ENCODE measurements at regions not wholly inside any gene's neighbourhood (a gene's known extent, or its start where the extent isn't known, plus 50 kb on each side); places are given as distances from the start of the nearest gene placed in this dataset.

GRCh38 chr12:107247650-107248049, 154.3 kb upstream of the CRY1 start:
- TF ChIP-seq FOXP2 (optimal IDR thresholded peaks at IDR 0.05; ENCODE audit: borderline replicate concordance, extremely low read depth, extremely low read length, insufficient read depth): no peak
- TF ChIP-seq POLR2AphosphoS5 (IDR thresholded peaks at IDR 0.05; ENCODE audit: low read depth, low read length): no peak
- no peak for TF ChIP-seq TAF1 (IDR thresholded peaks at IDR 0.05; ENCODE audit: borderline replicate concordance, insufficient read depth, low read length)
- no peak for TF ChIP-seq SIN3A (IDR thresholded peaks at IDR 0.05; ENCODE audit: borderline replicate concordance, insufficient read depth, low read length)
- TF ChIP-seq, protein P1, sequence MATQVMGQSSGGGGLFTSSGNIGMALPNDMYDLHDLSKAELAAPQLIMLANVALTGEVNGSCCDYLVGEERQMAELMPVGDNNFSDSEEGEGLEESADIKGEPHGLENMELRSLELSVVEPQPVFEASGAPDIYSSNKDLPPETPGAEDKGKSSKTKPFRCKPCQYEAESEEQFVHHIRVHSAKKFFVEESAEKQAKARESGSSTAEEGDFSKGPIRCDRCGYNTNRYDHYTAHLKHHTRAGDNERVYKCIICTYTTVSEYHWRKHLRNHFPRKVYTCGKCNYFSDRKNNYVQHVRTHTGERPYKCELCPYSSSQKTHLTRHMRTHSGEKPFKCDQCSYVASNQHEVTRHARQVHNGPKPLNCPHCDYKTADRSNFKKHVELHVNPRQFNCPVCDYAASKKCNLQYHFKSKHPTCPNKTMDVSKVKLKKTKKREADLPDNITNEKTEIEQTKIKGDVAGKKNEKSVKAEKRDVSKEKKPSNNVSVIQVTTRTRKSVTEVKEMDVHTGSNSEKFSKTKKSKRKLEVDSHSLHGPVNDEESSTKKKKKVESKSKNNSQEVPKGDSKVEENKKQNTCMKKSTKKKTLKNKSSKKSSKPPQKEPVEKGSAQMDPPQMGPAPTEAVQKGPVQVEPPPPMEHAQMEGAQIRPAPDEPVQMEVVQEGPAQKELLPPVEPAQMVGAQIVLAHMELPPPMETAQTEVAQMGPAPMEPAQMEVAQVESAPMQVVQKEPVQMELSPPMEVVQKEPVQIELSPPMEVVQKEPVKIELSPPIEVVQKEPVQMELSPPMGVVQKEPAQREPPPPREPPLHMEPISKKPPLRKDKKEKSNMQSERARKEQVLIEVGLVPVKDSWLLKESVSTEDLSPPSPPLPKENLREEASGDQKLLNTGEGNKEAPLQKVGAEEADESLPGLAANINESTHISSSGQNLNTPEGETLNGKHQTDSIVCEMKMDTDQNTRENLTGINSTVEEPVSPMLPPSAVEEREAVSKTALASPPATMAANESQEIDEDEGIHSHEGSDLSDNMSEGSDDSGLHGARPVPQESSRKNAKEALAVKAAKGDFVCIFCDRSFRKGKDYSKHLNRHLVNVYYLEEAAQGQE (IDR thresholded peaks at IDR 0.05; ENCODE audit: insufficient read depth in 1 of 2, low read depth in 2 of 2, low read length in 2 of 2): no peak

- TF ChIP-seq, protein P1 (IDR thresholded peaks at IDR 0.05; ENCODE audit: insufficient read depth in 1 of 2, low read depth in 2 of 2, low read length in 2 of 2): no peak
- TF ChIP-seq POLR2AphosphoS5 (IDR thresholded peaks at IDR 0.05; ENCODE audit: low read depth, low read length) (no peak), TAF1 (IDR thresholded peaks at IDR 0.05; ENCODE audit: borderline replicate concordance, insufficient read depth, low read length) (no peak), FOXP2 (optimal IDR thresholded peaks at IDR 0.05; ENCODE audit: borderline replicate concordance, extremely low read depth, extremely low read length, insufficient read depth) (no peak), SIN3A (IDR thresholded peaks at IDR 0.05; ENCODE audit: borderline replicate concordance, insufficient read depth, low read length) (no peak)
Observed at GRCh38 chr12:107248187-107248586, 154.8 kb upstream of the CRY1 start.

DNA sequence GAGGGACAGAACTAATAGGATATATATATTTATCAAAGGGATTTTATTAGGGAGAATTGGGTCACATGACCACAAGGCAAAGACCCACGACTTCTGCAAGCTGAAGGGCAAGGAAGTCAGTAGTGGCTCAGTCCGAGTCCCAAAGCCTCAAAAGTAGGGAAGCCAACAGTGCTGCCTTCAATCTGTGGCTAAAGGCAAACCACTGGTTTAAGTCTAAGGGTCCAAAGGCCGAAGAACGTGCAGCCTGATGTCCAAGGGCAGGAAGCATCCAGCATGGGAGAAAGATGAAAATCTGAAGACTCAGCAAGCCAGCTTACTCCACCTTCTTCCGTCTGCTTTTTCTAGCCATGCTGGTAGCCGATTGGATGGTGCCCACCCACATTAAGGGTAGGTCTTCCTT, 157.9 kb upstream of the CRY1 start:
- TF ChIP-seq, protein P1 (IDR thresholded peaks at IDR 0.05; ENCODE audit: insufficient read depth in 1 of 2, low read depth in 2 of 2, low read length in 2 of 2): no peak
- no peak for TF ChIP-seq FOXP2 (optimal IDR thresholded peaks at IDR 0.05; ENCODE audit: borderline replicate concordance, extremely low read depth, extremely low read length, insufficient read depth)
- no peak for TF ChIP-seq TAF1 (IDR thresholded peaks at IDR 0.05; ENCODE audit: borderline replicate concordance, insufficient read depth, low read length)
- no peak for TF ChIP-seq POLR2AphosphoS5 (IDR thresholded peaks at IDR 0.05; ENCODE audit: low read depth, low read length)
- TF ChIP-seq SIN3A (IDR thresholded peaks at IDR 0.05; ENCODE audit: borderline replicate concordance, insufficient read depth, low read length): no peak

GRCh38 chr12:107253361-107253760, 160.0 kb upstream of the CRY1 start:
- no peak for TF ChIP-seq SIN3A (IDR thresholded peaks at IDR 0.05; ENCODE audit: borderline replicate concordance, insufficient read depth, low read length)
- TF ChIP-seq FOXP2 (optimal IDR thresholded peaks at IDR 0.05; ENCODE audit: borderline replicate concordance, extremely low read depth, extremely low read length, insufficient read depth): no peak
- TF ChIP-seq, protein P1 (IDR thresholded peaks at IDR 0.05; ENCODE audit: insufficient read depth in 1 of 2, low read depth in 2 of 2, low read length in 2 of 2): no peak
- TF ChIP-seq POLR2AphosphoS5 (IDR thresholded peaks at IDR 0.05; ENCODE audit: low read depth, low read length): no peak
- no peak for TF ChIP-seq TAF1 (IDR thresholded peaks at IDR 0.05; ENCODE audit: borderline replicate concordance, insufficient read depth, low read length)
